Thyroid gland (tissue), 4 donors: ENCODE measurements at regions not wholly inside any gene's neighbourhood (a gene's known extent, or its start where the extent isn't known, plus 50 kb on each side); places are given as distances from the start of the nearest gene placed in this dataset.

Experiments
- CTCF ChIP-seq, 6 experiments: fragments of 200-600 bp in 3 of 6; fragments of 450-650 bp in 3 of 6; sonication (generic) in 3 of 6; IDR thresholded peaks; one replicate each; pipeline ENCODE4 v1.5.1; 2016 to 2019; ENCODE audit warnings: antibody characterized with exemption in 6 of 6, mild to moderate bottlenecking in 2 of 6, inconsistent platforms in 1 of 6, moderate library complexity in 1 of 6
- POLR2A ChIP-seq, 2 donors: fragments of 450-650 bp; IDR thresholded peaks; one replicate each; pipeline ENCODE4 v1.6.1; 2017; ENCODE audit warnings: antibody characterized with exemption in 2 of 2, mild to moderate bottlenecking in 2 of 2, moderate library complexity in 1 of 2

GRCh38 chr4:12635629-12636028 is 848.5 kb downstream of the RAB28 start:
- TF ChIP-seq CTCF (IDR thresholded peaks at IDR 0.05) (no peak), POLR2A (IDR thresholded peaks at IDR 0.05) (no peak)
